PC-3 (cell line): ENCODE measurements at regions not wholly inside any gene's neighbourhood (a gene's known extent, or its start where the extent isn't known, plus 50 kb on each side); places are given as distances from the start of the nearest gene placed in this dataset.
"Not testable (repeated sequence)": the region's sequence is repeated elsewhere in the genome, so short reads cannot be mapped to it uniquely, and the experiment has no call there.

Source experiments
- CTCF ChIP-seq: fragments of 300-600 bp; sonication (generic); conservative IDR thresholded peaks from 2 replicates; pipeline ENCODE4 v1.5.1; 2017; ENCODE audit warnings: antibody characterized with exemption, low read depth, mild to moderate bottlenecking, low read length
- EZH2 ChIP-seq: fragments of 300-600 bp; sonication (generic); IDR thresholded peaks from one replicate; pipeline ENCODE4 v1.6.1; 2017; ENCODE audit warnings: antibody characterized with exemption, mild to moderate bottlenecking, low read length; ENCODE audit not compliant: unreplicated experiment
- EZH2phosphoT487 ChIP-seq: fragments of 300-600 bp; sonication (generic); IDR thresholded peaks from 2 replicates; pipeline ENCODE4 v1.6.1; 2018; ENCODE audit warnings: mild to moderate bottlenecking, antibody characterized with exemption, low read length, borderline replicate concordance

GRCh38 chr2:95666636-95667035, 74.8 kb downstream of the TRIM43 start:
- TF ChIP-seq EZH2, EZH2phosphoT487: not testable (repeated sequence)
- TF ChIP-seq CTCF: 0 out of 2 replicates have a peak, but pooled peaks have one; percentile 18
